GM18870 (cell line): ENCODE measurements at regions not wholly inside any gene's neighbourhood (a gene's known extent, or its start where the extent isn't known, plus 50 kb on each side); places are given as distances from the start of the nearest gene placed in this dataset.

Experiments
- ATAC-seq: cut with Tn5 transposase; IDR thresholded peaks from one replicate; pipeline ENCODE4 v1.9.1; 2021; ENCODE audit warnings: moderate library complexity; ENCODE audit not compliant: unreplicated experiment

- peak; percentile 62 for ATAC-seq
Observed at GRCh38 chr1:84090447-84091245, 53.4 kb upstream of the PRKACB start.

- no peak for ATAC-seq
Observed at GRCh38 chr1:84089867-84090266, 54.2 kb upstream of the PRKACB start.

- ATAC-seq: no peak
Observed at GRCh38 chr1:84089465-84089864, 54.6 kb upstream of the PRKACB start.

- no peak for ATAC-seq
Observed at GRCh38 chr1:84086616-84087015, 57.5 kb upstream of the PRKACB start.

GRCh38 chr1:84086189-84086588, 57.9 kb upstream of the PRKACB start:
- no peak for ATAC-seq

- no peak for ATAC-seq
Observed at GRCh38 chr1:84083307-84083706, 60.8 kb upstream of the PRKACB start.

GRCh38 chr1:84078842-84079202, 65.2 kb upstream of the PRKACB start:
- ATAC-seq: no peak

GRCh38 chr1:84078108-84078841, 65.8 kb upstream of the PRKACB start:
- peak; percentile 42 for ATAC-seq

GRCh38 chr1:84077476-84078107, 66.5 kb upstream of the PRKACB start:
- ATAC-seq: peak; percentile 63

- no peak for ATAC-seq
Observed at GRCh38 chr1:84073266-84073665, 70.8 kb upstream of the PRKACB start.

GRCh38 chr1:84069236-84069845, 70.4 kb upstream of the TTLL7 start:
- no peak for ATAC-seq

GRCh38 chr1:84062496-84062895, 63.6 kb upstream of the TTLL7 start:
- ATAC-seq: no peak

- ATAC-seq: no peak
Observed at GRCh38 chr1:84061336-84061735, 62.4 kb upstream of the TTLL7 start.

GRCh38 chr1:84060781-84061180, 61.8 kb upstream of the TTLL7 start:
- no peak for ATAC-seq

- no peak for ATAC-seq
Observed at GRCh38 chr1:84048820-84049219, 49.9 kb upstream of the TTLL7 start.
